HG02970 (cell line): ENCODE measurements at regions not wholly inside any gene's neighbourhood (a gene's known extent, or its start where the extent isn't known, plus 50 kb on each side); places are given as distances from the start of the nearest gene placed in this dataset.
"Not testable (repeated sequence)": the region's sequence is repeated elsewhere in the genome, so short reads cannot be mapped to it uniquely, and the experiment has no call there.

Source experiments
- ATAC-seq: cut with Tn5 transposase; IDR thresholded peaks from one replicate; pipeline ENCODE4 v1.9.1; 2021; ENCODE audit warnings: mild to moderate bottlenecking, moderate library complexity, moderate number of reproducible peaks; ENCODE audit not compliant: unreplicated experiment, low FRiP score

GRCh38 chr7:136441835-136442234 lies 426.6 kb upstream of the CHRM2 start:
- no peak for ATAC-seq

- not testable (repeated sequence) for ATAC-seq
These were observed 436.7 kb upstream of the CHRM2 start for GRCh38 chr7:136431736-136432135.

GRCh38 chr7:136424058-136424457 lies 444.4 kb upstream of the CHRM2 start:
- no peak for ATAC-seq

- ATAC-seq, result not testable (repeated sequence)
These were observed 442.6 kb upstream of the MTPN start for GRCh38 chr7:136419740-136420139.

- ATAC-seq, result no peak
These were observed 435.8 kb upstream of the MTPN start for GRCh38 chr7:136412952-136413351.

- ATAC-seq, result peak; percentile 90
These were observed 429.0 kb upstream of the MTPN start for GRCh38 chr7:136405931-136406777.

GRCh38 chr7:136403591-136403990 lies 426.4 kb upstream of the MTPN start:
- no peak for ATAC-seq

GRCh38 chr7:136400877-136401276 lies 423.7 kb upstream of the MTPN start:
- ATAC-seq, result no peak

GRCh38 chr7:136399385-136399784 lies 422.2 kb upstream of the MTPN start:
- ATAC-seq, result no peak

GRCh38 chr7:136392856-136393255 lies 415.7 kb upstream of the MTPN start:
- ATAC-seq, result no peak

GRCh38 chr7:136391371-136391770 lies 414.2 kb upstream of the MTPN start:
- ATAC-seq, result no peak

GRCh38 chr7:136389933-136390332 lies 412.8 kb upstream of the MTPN start:
- ATAC-seq, result no peak

- ATAC-seq, result no peak
These were observed 409.7 kb upstream of the MTPN start for GRCh38 chr7:136386876-136387275.

- not testable (repeated sequence) for ATAC-seq
These were observed 394.2 kb upstream of the MTPN start for GRCh38 chr7:136371409-136371808.

GRCh38 chr7:136370137-136370536 lies 393.0 kb upstream of the MTPN start:
- ATAC-seq, result no peak

- no peak for ATAC-seq
These were observed 392.1 kb upstream of the MTPN start for GRCh38 chr7:136369225-136369624.

- ATAC-seq, result peak; percentile 98
These were observed 382.3 kb upstream of the MTPN start for GRCh38 chr7:136359333-136359903.

GRCh38 chr7:136353287-136353686 lies 376.1 kb upstream of the MTPN start:
- ATAC-seq, result peak; percentile 60

GRCh38 chr7:136348542-136349192 lies 371.5 kb upstream of the MTPN start:
- ATAC-seq, result no peak

GRCh38 chr7:136348142-136348541 lies 371.0 kb upstream of the MTPN start:
- no peak for ATAC-seq

- no peak for ATAC-seq
These were observed 370.3 kb upstream of the MTPN start for GRCh38 chr7:136347488-136347887.

- no peak for ATAC-seq
These were observed 365.1 kb upstream of the MTPN start for GRCh38 chr7:136342251-136342650.
